Chondrocyte (in vitro differentiated cells): ENCODE measurements at regions not wholly inside any gene's neighbourhood (a gene's known extent, or its start where the extent isn't known, plus 50 kb on each side); places are given as distances from the start of the nearest gene placed in this dataset.

Experiments used
- DNase-seq: peaks from one replicate; pipeline ENCODE4 v3.0.0; 2021; ENCODE audit warnings: mixed read lengths, low spot score
- H3K27ac Mint-ChIP-seq: one replicate; pipeline ENCODE4 v1.8.0; 2021; ENCODE audit warnings: mild to moderate bottlenecking, moderate library complexity, mixed read lengths; ENCODE audit not compliant: unreplicated experiment
- H3K27me3 Mint-ChIP-seq: 2 replicates; pipeline ENCODE4 v1.8.0; 2021; ENCODE audit warnings: low read depth, mixed read lengths
- H3K36me3 Mint-ChIP-seq: 2 replicates; pipeline ENCODE4 v1.8.0; 2021; ENCODE audit warnings: low read depth, mixed read lengths
- H3K4me1 Mint-ChIP-seq: 2 replicates; pipeline ENCODE4 v1.8.0; 2021; ENCODE audit warnings: low read depth, mild to moderate bottlenecking, mixed read lengths
- H3K4me3 Mint-ChIP-seq: one replicate; pipeline ENCODE4 v1.8.0; 2021; ENCODE audit warnings: mild to moderate bottlenecking, moderate library complexity, mixed read lengths; ENCODE audit not compliant: unreplicated experiment
- H3K9me3 Mint-ChIP-seq: 2 replicates; pipeline ENCODE4 v1.8.0; 2021; ENCODE audit warnings: low read depth, mixed read lengths
- CTCF ChIP-seq: fragments of 200-600 bp; sonication (generic); IDR thresholded peaks from 2 replicates; pipeline ENCODE4 v1.5.0; 2021; ENCODE audit warnings: antibody characterized with exemption, mild to moderate bottlenecking, moderate library complexity

GRCh38 chr1:82266351-82266750 is 465.6 kb downstream of the ADGRL2 start:
- Mint-ChIP-seq H3K27me3 (no peaks in the 10 kb centered on the region), H3K4me3 (no peak overlapping the region), H3K9me3 (peaks cover 4% of the 10 kb centered on the region), H3K36me3 (no peaks in the 10 kb centered on the region), H3K27ac (no peak overlapping the region), H3K4me1 (peaks cover 14% of the 10 kb centered on the region)
- TF ChIP-seq CTCF = no peak
- no peak for DNase-seq

- TF ChIP-seq CTCF = no peak
- peaks cover 4% of the 10 kb centered on the region for H3K9me3 Mint-ChIP-seq
- no peak for DNase-seq
- no peaks in the 10 kb centered on the region for H3K36me3 Mint-ChIP-seq
- no peak overlapping the region for H3K4me3 Mint-ChIP-seq
- H3K27ac Mint-ChIP-seq = no peak overlapping the region
- H3K4me1 Mint-ChIP-seq = peaks cover 19% of the 10 kb centered on the region
- H3K27me3 Mint-ChIP-seq = no peaks in the 10 kb centered on the region
Measured at GRCh38 chr1:82265436-82265835, 464.7 kb downstream of the ADGRL2 start.

- no peak for TF ChIP-seq CTCF
- peaks cover 23% of the 10 kb centered on the region for H3K4me1 Mint-ChIP-seq
- no peak overlapping the region for H3K4me3 Mint-ChIP-seq
Measured at GRCh38 chr1:82264802-82265201, 464.1 kb downstream of the ADGRL2 start.

GRCh38 chr1:82263396-82263795 is 462.7 kb downstream of the ADGRL2 start:
- H3K4me1 Mint-ChIP-seq = peaks cover 16% of the 10 kb centered on the region
- H3K9me3 Mint-ChIP-seq = no peaks in the 10 kb centered on the region
- TF ChIP-seq CTCF = no peak
- H3K27me3 Mint-ChIP-seq = no peaks in the 10 kb centered on the region
- no peak overlapping the region for H3K4me3 Mint-ChIP-seq
- no peak overlapping the region for H3K27ac Mint-ChIP-seq
- no peak for DNase-seq
- no peaks in the 10 kb centered on the region for H3K36me3 Mint-ChIP-seq

More at GRCh38 chr1:82264802-82265201, 464.1 kb downstream of the ADGRL2 start:
- Mint-ChIP-seq H3K9me3 (no peaks in the 10 kb centered on the region), H3K27me3 (no peaks in the 10 kb centered on the region), H3K36me3 (no peaks in the 10 kb centered on the region), H3K27ac (no peak overlapping the region)
- no peak for DNase-seq

- H3K4me3 Mint-ChIP-seq = no peak overlapping the region
- H3K4me1 Mint-ChIP-seq = peaks cover 16% of the 10 kb centered on the region
- H3K9me3 Mint-ChIP-seq = no peaks in the 10 kb centered on the region
- no peaks in the 10 kb centered on the region for H3K36me3 Mint-ChIP-seq
- DNase-seq = no peak
- H3K27me3 Mint-ChIP-seq = no peaks in the 10 kb centered on the region
- no peak overlapping the region for H3K27ac Mint-ChIP-seq
- TF ChIP-seq CTCF = no peak
Measured at GRCh38 chr1:82260666-82261065, 459.9 kb downstream of the ADGRL2 start.
